ENCODE measurements at regions not wholly inside any gene's neighbourhood (a gene's known extent, or its start where the extent isn't known, plus 50 kb on each side); places are given as distances from the start of the nearest gene placed in this dataset.

DNA sequence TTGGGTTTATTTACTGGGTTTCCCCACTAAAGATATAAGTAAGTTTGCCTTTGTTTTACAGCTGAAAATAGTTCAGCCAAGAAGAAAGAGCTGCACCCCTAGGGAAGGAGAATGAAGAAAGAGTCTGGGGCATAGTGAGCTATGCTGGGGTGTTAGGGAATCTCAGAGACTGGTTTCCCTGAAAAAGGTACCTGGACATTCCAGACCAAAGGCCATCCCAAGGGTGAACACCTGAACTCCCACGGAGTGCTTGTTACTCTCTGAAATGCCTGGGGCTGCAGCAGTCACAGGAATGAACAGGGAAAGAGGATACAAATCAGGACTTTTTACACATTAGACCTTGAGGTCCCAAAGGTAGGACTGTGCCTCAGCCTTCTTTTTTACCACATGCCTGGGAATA lies 337.6 kb upstream of the SLC10A2 start:
- peaks cover 22% of the 10 kb centered on the region; the same call in 1 of the 2 replicates for H3K4me1 ChIP-seq (ENCODE audit: insufficient read depth, low read length)
- H3K9me3 ChIP-seq (ENCODE audit: control insufficient read depth, insufficient read depth, low read length): peaks cover 3% of the 10 kb centered on the region
- no peaks in the 10 kb centered on the region for H3K36me3 ChIP-seq (ENCODE audit: insufficient read depth, low read length)
- H3K9ac ChIP-seq (ENCODE audit: low read depth, low read length): no peak overlapping the region

DNA sequence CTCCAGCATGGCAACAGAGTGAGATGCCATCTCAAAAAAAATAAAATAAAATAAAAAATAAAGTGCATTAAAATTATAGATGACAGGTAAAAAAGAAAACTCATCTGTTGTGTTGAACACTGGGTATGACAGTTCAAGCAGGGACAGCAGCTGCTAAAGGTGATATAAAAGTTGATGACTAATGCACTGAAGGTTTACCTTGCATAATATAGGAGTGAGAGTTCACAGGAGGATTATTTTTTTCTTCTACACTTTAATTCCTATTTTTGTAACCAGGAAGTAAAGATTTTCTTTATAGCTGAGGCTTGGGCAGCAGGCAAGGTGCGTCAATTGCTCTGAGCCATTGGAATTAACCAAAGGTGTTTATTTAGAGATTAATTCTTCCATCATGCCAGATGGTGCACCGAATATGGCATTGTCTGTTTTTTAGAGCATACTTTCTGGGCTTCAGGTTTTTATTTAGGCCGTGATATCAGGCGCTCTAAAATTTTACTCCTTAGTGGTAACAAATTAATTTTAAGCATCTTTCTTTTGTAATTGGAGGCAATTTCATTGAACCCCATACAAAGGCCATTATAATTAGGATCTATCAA lies 337.0 kb upstream of the SLC10A2 start:
- peaks cover 3% of the 10 kb centered on the region for H3K9me3 ChIP-seq (ENCODE audit: control insufficient read depth, insufficient read depth, low read length)
- no peaks in the 10 kb centered on the region for H3K36me3 ChIP-seq (ENCODE audit: insufficient read depth, low read length)
- peaks cover 22% of the 10 kb centered on the region; the same call in 1 of the 2 replicates for H3K4me1 ChIP-seq (ENCODE audit: insufficient read depth, low read length)
- H3K9ac ChIP-seq (ENCODE audit: low read depth, low read length): no peak overlapping the region

DNA sequence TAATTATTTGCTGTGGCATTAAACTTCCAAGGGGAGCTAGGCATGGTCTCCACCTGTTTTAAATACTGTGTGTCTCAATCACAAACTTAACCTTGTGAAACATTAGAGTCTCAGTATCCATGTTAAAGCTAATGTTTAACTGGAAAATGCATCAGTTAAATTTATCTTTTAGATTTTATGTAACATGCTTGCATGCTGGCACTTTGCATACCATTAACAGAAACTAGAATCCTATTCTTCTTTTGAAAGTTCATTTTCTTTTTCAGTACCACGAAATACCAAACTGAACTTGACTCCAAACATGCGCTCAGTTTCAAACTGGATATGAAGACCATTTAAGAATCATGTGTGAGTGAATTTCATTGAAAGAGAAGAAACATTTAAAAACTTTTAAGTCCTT lies 328.9 kb upstream of the SLC10A2 start:
- H3K9ac ChIP-seq (ENCODE audit: low read depth, low read length): no peak overlapping the region
- peaks cover 9% of the 10 kb centered on the region for H3K9me3 ChIP-seq (ENCODE audit: control insufficient read depth, insufficient read depth, low read length)
- peaks cover 5% of the 10 kb centered on the region for H3K4me1 ChIP-seq (ENCODE audit: insufficient read depth, low read length)
- H3K36me3 ChIP-seq (ENCODE audit: insufficient read depth, low read length): no peaks in the 10 kb centered on the region

DNA sequence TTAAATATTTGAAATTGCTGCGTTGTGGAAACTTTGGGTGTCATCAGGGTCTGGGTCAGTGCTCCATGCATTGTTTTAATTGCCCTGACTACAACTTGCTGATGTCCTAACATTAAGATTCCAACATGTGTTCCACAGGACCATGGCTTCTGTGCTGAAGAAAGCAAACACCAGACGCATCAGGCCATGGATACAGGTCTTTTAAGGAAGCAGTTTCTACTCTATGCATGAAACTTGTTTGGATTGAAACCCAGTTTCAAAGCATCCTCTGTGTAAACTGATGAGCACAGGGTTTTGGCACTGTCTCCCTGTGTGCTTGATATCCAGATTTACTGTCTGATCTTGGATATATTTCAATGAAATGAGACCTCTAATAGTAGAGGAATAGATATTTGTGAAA lies 328.4 kb upstream of the SLC10A2 start:
- Histone ChIP-seq H3K9ac (ENCODE audit: low read depth, low read length) (no peak overlapping the region), H3K4me1 (ENCODE audit: insufficient read depth, low read length) (peaks cover 5% of the 10 kb centered on the region)

DNA sequence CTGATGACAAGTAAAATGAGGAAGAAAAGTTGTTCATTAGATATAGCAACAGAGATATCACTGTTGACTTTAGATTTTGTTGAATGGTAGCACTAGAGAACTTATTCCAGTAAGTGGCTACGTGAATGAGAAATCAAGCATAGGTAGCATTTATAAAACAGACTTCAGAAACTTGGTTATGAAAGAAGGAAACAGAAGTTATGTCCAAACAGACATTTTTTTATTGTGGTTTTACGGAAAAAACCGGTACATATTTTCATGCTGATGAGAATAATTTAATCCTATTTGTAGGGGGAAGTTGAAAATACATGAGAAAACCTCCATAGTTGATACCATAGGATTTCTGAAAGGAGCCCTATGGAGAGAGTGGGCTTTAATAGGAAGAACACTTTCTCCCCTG lies 325.7 kb upstream of the SLC10A2 start:
- no peaks in the 10 kb centered on the region for H3K9me3 ChIP-seq (ENCODE audit: control insufficient read depth, insufficient read depth, low read length)
- H3K9ac ChIP-seq (ENCODE audit: low read depth, low read length): no peak overlapping the region
- no peaks in the 10 kb centered on the region for H3K36me3 ChIP-seq (ENCODE audit: insufficient read depth, low read length)
- H3K4me1 ChIP-seq (ENCODE audit: insufficient read depth, low read length): peaks cover 1% of the 10 kb centered on the region

More for the DNA sequence above, 328.4 kb upstream of the SLC10A2 start:
- H3K9me3 ChIP-seq (ENCODE audit: control insufficient read depth, insufficient read depth, low read length): peaks cover 9% of the 10 kb centered on the region
- H3K36me3 ChIP-seq (ENCODE audit: insufficient read depth, low read length): no peaks in the 10 kb centered on the region

DNA sequence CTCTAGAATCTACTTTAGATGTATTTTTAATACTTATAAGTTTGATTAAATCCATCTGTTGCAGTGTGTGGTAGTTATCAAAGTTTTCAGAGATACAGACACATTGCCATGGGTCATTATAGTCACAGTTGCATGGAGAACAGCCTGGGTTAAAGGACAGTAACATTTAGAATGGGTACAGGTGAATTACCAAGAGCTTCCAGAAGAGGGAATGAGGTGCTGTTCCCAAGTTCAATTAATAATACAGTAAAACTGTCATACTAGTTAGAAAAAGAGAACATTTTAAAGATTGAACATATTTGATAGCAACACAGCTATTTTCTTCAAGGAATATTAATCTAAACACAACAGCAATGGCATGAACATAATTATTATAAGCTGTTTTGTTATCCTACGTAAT lies 322.6 kb upstream of the SLC10A2 start:
- H3K36me3 ChIP-seq (ENCODE audit: insufficient read depth, low read length): no peaks in the 10 kb centered on the region
- H3K9me3 ChIP-seq (ENCODE audit: control insufficient read depth, insufficient read depth, low read length): no peaks in the 10 kb centered on the region
- no peak overlapping the region for H3K9ac ChIP-seq (ENCODE audit: low read depth, low read length)
- no peaks in the 10 kb centered on the region; the same call in 1 of the 2 replicates for H3K4me1 ChIP-seq (ENCODE audit: insufficient read depth, low read length)

DNA sequence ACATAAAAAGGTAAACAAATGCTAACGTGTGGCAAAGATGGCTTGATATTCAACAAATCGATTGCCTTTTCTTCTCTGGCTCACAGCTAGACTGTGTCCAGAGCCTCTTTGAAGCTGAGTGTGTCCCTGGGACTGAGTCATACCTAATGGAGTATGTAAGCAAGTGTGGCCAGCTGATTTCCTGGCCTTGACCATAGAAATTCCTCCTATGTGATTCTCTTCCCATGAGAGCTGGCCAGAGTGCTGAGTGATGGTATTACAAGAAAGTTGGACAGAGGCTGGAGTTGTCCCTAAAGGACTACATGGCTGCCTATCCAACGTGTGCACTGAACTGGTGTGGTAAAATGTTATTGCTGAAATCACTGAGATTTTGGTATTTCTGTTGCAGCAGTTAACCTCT lies 320.1 kb upstream of the SLC10A2 start:
- H3K4me1 ChIP-seq (ENCODE audit: insufficient read depth, low read length): no peaks in the 10 kb centered on the region
- no peaks in the 10 kb centered on the region for H3K36me3 ChIP-seq (ENCODE audit: insufficient read depth, low read length)
- 0 out of 2 replicates have a peak, but pooled peaks cover 4% of the 10 kb centered on the region for H3K9me3 ChIP-seq (ENCODE audit: control insufficient read depth, insufficient read depth, low read length)
- no peak overlapping the region for H3K9ac ChIP-seq (ENCODE audit: low read depth, low read length)

DNA sequence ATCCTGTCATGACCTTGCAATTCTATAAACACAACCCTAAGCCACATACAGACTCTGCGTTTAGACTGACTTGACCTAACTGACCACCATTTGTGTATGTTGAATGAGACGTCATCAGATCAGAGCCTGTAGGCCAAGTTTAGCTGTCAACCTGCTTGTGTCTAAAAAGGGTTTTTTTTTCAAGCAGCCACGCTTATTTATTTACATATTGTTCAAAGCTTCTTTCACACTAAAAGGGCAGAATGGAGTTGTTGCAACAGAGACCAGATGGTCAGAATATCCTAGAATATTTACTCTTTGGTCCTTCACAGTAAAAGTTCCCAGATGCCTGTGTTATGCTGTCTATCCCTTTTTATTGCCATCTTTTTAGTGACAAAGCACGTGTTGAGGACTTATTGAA lies 307.7 kb upstream of the SLC10A2 start:
- Histone ChIP-seq H3K4me1 (ENCODE audit: insufficient read depth, low read length) (no peaks in the 10 kb centered on the region), H3K9ac (ENCODE audit: low read depth, low read length) (no peak overlapping the region), H3K36me3 (ENCODE audit: insufficient read depth, low read length) (no peaks in the 10 kb centered on the region), H3K9me3 (ENCODE audit: control insufficient read depth, insufficient read depth, low read length) (no peaks in the 10 kb centered on the region)

DNA sequence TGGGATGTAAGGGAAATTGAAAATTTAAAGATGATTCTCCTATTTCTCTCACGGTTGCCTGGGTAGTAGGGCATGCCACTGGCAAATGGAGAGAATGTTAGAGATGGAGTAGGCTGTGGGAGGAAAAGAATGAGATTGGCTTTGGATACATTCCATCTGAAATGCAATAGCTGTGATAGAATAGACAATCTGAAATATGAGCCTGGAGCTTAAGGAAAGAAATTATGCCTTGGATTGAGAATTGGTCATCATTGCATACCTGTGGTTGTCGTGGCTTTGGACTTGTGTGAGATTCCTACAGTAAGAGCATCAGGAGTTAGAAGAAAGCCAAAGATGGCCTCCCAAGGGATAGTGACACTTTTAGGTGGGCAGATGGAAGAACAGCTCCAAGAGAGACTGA lies 305.1 kb upstream of the SLC10A2 start:
- Histone ChIP-seq H3K9me3 (ENCODE audit: control insufficient read depth, insufficient read depth, low read length) (no peaks in the 10 kb centered on the region), H3K36me3 (ENCODE audit: insufficient read depth, low read length) (no peaks in the 10 kb centered on the region), H3K4me1 (ENCODE audit: insufficient read depth, low read length) (no peaks in the 10 kb centered on the region), H3K9ac (ENCODE audit: low read depth, low read length) (no peak overlapping the region)

DNA sequence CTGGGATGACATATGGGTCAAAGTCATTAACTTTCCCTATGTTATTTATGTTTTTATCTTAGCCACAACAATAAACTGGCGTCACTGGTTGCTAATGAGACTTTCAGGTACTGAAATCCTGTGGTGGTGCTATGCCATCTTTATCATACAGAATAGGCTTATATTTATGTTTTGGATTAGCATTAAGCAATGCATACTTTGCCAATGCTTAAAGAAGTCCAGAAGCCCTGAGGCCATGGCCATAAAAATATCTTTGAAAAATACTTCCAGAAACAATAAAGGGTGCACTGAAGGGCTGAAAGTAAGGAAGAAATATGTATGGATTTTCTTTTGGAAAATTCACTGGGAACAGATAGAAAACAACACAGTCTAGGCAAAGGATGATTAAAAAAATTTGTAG lies 304.6 kb upstream of the SLC10A2 start:
- Histone ChIP-seq H3K9ac (ENCODE audit: low read depth, low read length) (no peak overlapping the region), H3K4me1 (ENCODE audit: insufficient read depth, low read length) (no peaks in the 10 kb centered on the region), H3K36me3 (ENCODE audit: insufficient read depth, low read length) (no peaks in the 10 kb centered on the region), H3K9me3 (ENCODE audit: control insufficient read depth, insufficient read depth, low read length) (no peaks in the 10 kb centered on the region)

DNA sequence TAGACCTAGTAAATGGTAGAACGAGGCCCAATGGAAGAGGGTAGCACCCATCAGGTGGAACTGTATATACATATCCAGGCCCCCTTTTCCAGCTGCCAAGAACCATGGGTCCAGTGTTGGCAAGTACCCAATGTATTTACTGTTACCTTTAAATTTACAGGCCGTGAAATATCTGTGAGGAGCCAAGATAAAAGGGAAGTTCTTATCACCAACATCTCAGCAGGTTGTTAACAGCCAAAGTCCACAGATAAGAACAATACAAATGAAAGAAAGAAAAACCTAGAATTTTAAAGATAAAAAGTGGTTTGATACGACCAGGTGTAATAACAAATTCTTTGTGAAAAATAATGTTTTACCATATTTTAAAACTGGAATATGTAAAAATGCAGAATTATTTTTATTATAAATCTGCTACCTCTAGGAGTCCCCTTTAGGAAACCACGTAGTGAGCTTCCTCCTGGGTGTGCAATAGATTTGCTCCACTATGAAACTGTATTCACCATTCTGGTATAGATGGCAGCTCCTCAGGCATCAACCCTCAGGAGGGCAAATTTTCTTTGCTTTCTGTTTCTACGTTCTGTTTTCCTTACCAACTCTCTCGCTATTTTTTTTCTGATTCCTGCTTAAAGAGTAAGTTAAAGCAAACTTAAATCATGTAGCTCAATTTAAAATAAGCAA lies 292.2 kb upstream of the SLC10A2 start:
- Histone ChIP-seq H3K9me3 (ENCODE audit: control insufficient read depth, insufficient read depth, low read length) (no peaks in the 10 kb centered on the region), H3K9ac (ENCODE audit: low read depth, low read length) (no peak overlapping the region), H3K36me3 (ENCODE audit: insufficient read depth, low read length) (no peaks in the 10 kb centered on the region), H3K4me1 (ENCODE audit: insufficient read depth, low read length) (no peaks in the 10 kb centered on the region)

DNA sequence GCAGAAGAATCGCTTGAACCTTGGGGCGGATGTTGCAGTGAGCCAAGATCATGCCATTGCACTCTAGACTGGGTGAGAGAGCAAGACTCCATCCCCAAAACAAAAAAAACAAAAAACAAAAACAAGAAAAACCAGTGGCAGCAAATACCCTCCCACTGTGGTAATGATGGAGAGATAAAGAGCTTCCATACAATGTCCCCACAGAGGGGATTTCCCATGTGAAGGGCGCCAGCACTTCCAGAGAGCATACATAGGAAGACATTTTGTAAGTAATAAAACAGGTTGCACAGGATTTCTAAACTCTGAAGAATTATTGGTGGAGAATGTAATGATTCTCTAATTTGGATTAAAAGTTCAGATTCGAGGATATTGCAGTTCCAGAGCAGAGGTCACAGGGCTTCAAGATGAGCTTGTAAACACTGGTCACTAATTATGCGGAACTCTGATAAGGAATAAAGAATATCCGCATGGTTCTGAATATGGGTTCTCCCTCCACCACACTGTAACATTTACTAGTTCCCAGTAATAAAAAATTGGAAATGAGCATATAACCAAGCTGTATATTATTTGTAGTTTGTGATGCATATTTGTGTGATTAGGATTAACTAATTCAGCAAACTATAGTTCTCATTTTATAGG lies 290.1 kb upstream of the SLC10A2 start:
- Histone ChIP-seq H3K9me3 (ENCODE audit: control insufficient read depth, insufficient read depth, low read length) (no peaks in the 10 kb centered on the region), H3K36me3 (ENCODE audit: insufficient read depth, low read length) (no peaks in the 10 kb centered on the region), H3K4me1 (ENCODE audit: insufficient read depth, low read length) (no peaks in the 10 kb centered on the region), H3K9ac (ENCODE audit: low read depth, low read length) (no peak overlapping the region)

DNA sequence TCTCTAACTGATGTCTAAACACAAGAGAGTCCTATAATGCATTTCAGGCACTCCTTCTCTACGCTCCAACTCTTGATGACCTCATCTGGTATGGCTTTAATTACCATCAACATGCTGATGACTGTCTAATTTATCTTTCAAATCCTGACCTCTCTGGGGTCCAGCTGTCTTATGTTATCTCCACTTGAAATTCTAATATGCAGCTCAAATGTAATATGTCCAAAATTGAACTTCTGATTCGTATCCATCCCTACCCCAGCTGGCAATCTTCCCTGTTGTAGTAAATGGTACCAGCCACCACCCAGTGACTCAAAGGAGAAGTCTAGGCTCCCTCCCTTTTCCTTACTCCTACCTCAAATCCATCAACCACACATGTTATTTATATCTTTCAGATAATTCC lies 288.0 kb upstream of the SLC10A2 start:
- H3K4me1 ChIP-seq (ENCODE audit: insufficient read depth, low read length): no peaks in the 10 kb centered on the region
- H3K9me3 ChIP-seq (ENCODE audit: control insufficient read depth, insufficient read depth, low read length): no peaks in the 10 kb centered on the region
- no peaks in the 10 kb centered on the region for H3K36me3 ChIP-seq (ENCODE audit: insufficient read depth, low read length)
- H3K9ac ChIP-seq (ENCODE audit: low read depth, low read length): no peak overlapping the region

DNA sequence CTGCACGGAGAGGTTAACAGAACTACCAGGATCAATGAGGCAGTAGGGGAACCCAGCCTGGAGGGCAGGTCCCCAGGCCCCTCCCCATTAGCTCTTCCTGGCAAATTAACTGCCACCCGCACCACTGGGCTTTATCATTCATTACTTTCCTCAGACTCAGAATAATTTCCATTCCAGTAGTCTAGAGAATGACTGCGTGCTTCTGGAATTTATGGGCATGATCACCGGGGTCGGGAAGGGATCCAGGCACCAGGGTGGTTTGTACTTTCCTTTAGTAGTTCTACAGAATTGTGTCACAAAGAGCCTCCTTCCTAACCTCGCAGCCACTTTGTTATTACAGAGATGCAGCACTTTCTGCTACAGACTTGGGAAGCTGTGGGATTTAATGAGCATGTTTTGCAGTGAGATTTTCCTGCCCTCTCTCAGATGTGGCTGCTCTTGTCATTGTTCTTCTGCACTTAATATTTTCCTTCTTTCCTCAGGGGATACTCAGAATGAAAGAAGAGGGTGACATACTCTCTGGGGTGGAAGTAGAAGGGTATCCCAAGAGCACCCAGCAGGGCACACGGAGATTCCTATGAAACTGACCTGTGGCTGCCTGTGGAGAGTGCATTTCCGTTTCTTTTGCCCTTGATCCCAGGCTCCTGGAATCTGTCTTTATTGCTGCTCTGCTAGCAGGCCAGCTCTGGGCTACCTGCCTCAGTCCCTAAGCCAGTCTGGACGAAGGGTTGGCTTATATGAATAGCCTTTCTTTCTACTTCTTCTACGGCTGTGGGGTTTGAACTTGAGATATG lies 285.0 kb upstream of the SLC10A2 start:
- Histone ChIP-seq H3K9ac (ENCODE audit: low read depth, low read length) (peak overlapping the region; percentile 43), H3K9me3 (ENCODE audit: control insufficient read depth, insufficient read depth, low read length) (no peaks in the 10 kb centered on the region), H3K4me1 (ENCODE audit: insufficient read depth, low read length) (no peaks in the 10 kb centered on the region)

More for the DNA sequence above, 285.0 kb upstream of the SLC10A2 start:
- no peaks in the 10 kb centered on the region for H3K36me3 ChIP-seq (ENCODE audit: insufficient read depth, low read length)
